Endodermal cell (in vitro differentiated cells): ENCODE measurements at regions not wholly inside any gene's neighbourhood (a gene's known extent, or its start where the extent isn't known, plus 50 kb on each side); places are given as distances from the start of the nearest gene placed in this dataset.
A peak's percentile ranks its signal among the peaks of the same experiment; 100 is the strongest.

Experiments used
- DNase-seq: peaks from one replicate; pipeline ENCODE4 v3.0.0-alpha.2; 2017
- H3K27ac ChIP-seq: 2 replicates; pipeline ENCODE4 v1.5.1; 2013; ENCODE audit warnings: mild to moderate bottlenecking, low read depth, low read length, moderate library complexity
- H3K27me3 ChIP-seq: 2 replicates; pipeline ENCODE4 v1.6.1; 2013; ENCODE audit warnings: mild to moderate bottlenecking, low read length, moderate library complexity; ENCODE audit not compliant: insufficient read depth, control insufficient read depth, poor library complexity, severe bottlenecking
- H3K36me3 ChIP-seq: 2 replicates; pipeline ENCODE4 v1.7.0; 2013; ENCODE audit warnings: mild to moderate bottlenecking, low read length, moderate library complexity; ENCODE audit not compliant: control insufficient read depth, insufficient read depth
- H3K4me1 ChIP-seq: one replicate; pipeline ENCODE4 v1.7.0; 2013; ENCODE audit warnings: low read length; ENCODE audit not compliant: control insufficient read depth, insufficient read depth
- H3K4me3 ChIP-seq: 2 replicates; pipeline ENCODE4 v1.5.1; 2013; ENCODE audit warnings: mild to moderate bottlenecking, low read length, moderate library complexity
- H3K9ac ChIP-seq: 2 replicates; pipeline ENCODE4 v1.6.1; 2013; ENCODE audit warnings: mild to moderate bottlenecking, low read length, moderate library complexity; ENCODE audit not compliant: poor library complexity, severe bottlenecking; ENCODE audit errors: extremely low read depth
- H3K9me3 ChIP-seq: 2 replicates; pipeline ENCODE4 v1.6.1; 2013; ENCODE audit warnings: mild to moderate bottlenecking, low read length, moderate library complexity; ENCODE audit not compliant: control insufficient read depth
- H3K27ac Mint-ChIP-seq: 2 replicates; pipeline ENCODE4 v1.8.0; 2020; ENCODE audit warnings: mixed read lengths
- H3K27me3 Mint-ChIP-seq: 2 replicates; pipeline ENCODE4 v1.8.0; 2021; ENCODE audit warnings: mild to moderate bottlenecking, mixed read lengths; ENCODE audit not compliant: insufficient read depth
- H3K36me3 Mint-ChIP-seq: 2 replicates; pipeline ENCODE4 v1.8.0; 2020; ENCODE audit warnings: low read depth, mixed read lengths
- H3K4me1 Mint-ChIP-seq: 2 replicates; pipeline ENCODE4 v1.8.0; 2020; ENCODE audit warnings: mixed read lengths
- H3K4me3 Mint-ChIP-seq: 2 replicates; pipeline ENCODE4 v1.8.0; 2020; ENCODE audit warnings: mild to moderate bottlenecking, moderate library complexity, mixed read lengths
- H3K9me3 Mint-ChIP-seq: 2 replicates; pipeline ENCODE4 v1.8.0; 2020; ENCODE audit warnings: mild to moderate bottlenecking, mixed read lengths
- CTCF ChIP-seq: fragments of 200-600 bp; sonication (generic); conservative IDR thresholded peaks from 2 replicates; pipeline ENCODE4 v1.5.0; 2021; ENCODE audit warnings: antibody characterized with exemption, mild to moderate bottlenecking
- WGBS, 2 experiments: methylation state at CpG; one replicate each; pipeline versions ENCODE4 v1.1.5 to v1.1.7; 2013; ENCODE audit warnings: missing lambda C conversion rate in 2 of 2, mixed read lengths in 1 of 2; ENCODE audit not compliant: insufficient coverage in 1 of 2, insufficient read length in 1 of 2; 5-methylcytosine and 5-hydroxymethylcytosine counted together

- Histone ChIP-seq H3K4me3 (no peak overlapping the region), H3K9ac (no peak overlapping the region), H3K9me3 (no peaks in the 10 kb centered on the region), H3K36me3 (no peaks in the 10 kb centered on the region), H3K4me1 (no peaks in the 10 kb centered on the region), H3K27ac (no peak overlapping the region), H3K27me3 (no peaks in the 10 kb centered on the region)
- Mint-ChIP-seq H3K36me3 (no peaks in the 10 kb centered on the region), H3K9me3 (no peaks in the 10 kb centered on the region), H3K4me3 (no peak overlapping the region), H3K27ac (no peak overlapping the region), H3K4me1 (no peaks in the 10 kb centered on the region), H3K27me3 (no peaks in the 10 kb centered on the region)
- DNase-seq: no peak
- no peak for TF ChIP-seq CTCF
- WGBS, 2 experiments: 86% methylated on average over 2 of the region's 2 CpGs; no CpG with 5 or more reads in 1 of the 2 experiments
These were observed 61.8 kb upstream of the LAMA2 start for GRCh38 chr6:128821116-128821515.

GRCh38 chr6:128808856-128809255 lies 74.1 kb upstream of the LAMA2 start:
- Mint-ChIP-seq H3K4me1 (peaks cover 2% of the 10 kb centered on the region), H3K27ac (no peak overlapping the region), H3K9me3 (no peaks in the 10 kb centered on the region), H3K27me3 (no peaks in the 10 kb centered on the region), H3K4me3 (no peak overlapping the region), H3K36me3 (no peaks in the 10 kb centered on the region)
- TF ChIP-seq CTCF: no peak
- no peak for DNase-seq
- no peak overlapping the region for H3K9ac ChIP-seq
- no peak overlapping the region for H3K27ac ChIP-seq
- no peaks in the 10 kb centered on the region for H3K4me1 ChIP-seq
- H3K9me3 ChIP-seq: no peaks in the 10 kb centered on the region
- no peak overlapping the region for H3K4me3 ChIP-seq
- H3K36me3 ChIP-seq: no peaks in the 10 kb centered on the region
- no peaks in the 10 kb centered on the region for H3K27me3 ChIP-seq

GRCh38 chr6:128807577-128807976 lies 75.4 kb upstream of the LAMA2 start:
- H3K27ac Mint-ChIP-seq: no peak overlapping the region
- Histone ChIP-seq H3K9me3 (no peaks in the 10 kb centered on the region), H3K27me3 (no peaks in the 10 kb centered on the region), H3K4me1 (no peaks in the 10 kb centered on the region), H3K4me3 (no peak overlapping the region), H3K36me3 (no peaks in the 10 kb centered on the region), H3K27ac (no peak overlapping the region), H3K9ac (no peak overlapping the region)
- peak; percentile 75 for TF ChIP-seq CTCF
- H3K36me3 Mint-ChIP-seq: no peaks in the 10 kb centered on the region
- WGBS, 2 experiments: 17 to 20% methylated on average over 1 to 2 of the region's 2 CpGs
- no peak for DNase-seq
- H3K27me3 Mint-ChIP-seq: no peaks in the 10 kb centered on the region
- no peak overlapping the region for H3K4me3 Mint-ChIP-seq
- H3K9me3 Mint-ChIP-seq: no peaks in the 10 kb centered on the region
- peaks cover 2% of the 10 kb centered on the region for H3K4me1 Mint-ChIP-seq
